ENCODE measurements at regions not wholly inside any gene's neighbourhood (a gene's known extent, or its start where the extent isn't known, plus 50 kb on each side); places are given as distances from the start of the nearest gene placed in this dataset.

DNA sequence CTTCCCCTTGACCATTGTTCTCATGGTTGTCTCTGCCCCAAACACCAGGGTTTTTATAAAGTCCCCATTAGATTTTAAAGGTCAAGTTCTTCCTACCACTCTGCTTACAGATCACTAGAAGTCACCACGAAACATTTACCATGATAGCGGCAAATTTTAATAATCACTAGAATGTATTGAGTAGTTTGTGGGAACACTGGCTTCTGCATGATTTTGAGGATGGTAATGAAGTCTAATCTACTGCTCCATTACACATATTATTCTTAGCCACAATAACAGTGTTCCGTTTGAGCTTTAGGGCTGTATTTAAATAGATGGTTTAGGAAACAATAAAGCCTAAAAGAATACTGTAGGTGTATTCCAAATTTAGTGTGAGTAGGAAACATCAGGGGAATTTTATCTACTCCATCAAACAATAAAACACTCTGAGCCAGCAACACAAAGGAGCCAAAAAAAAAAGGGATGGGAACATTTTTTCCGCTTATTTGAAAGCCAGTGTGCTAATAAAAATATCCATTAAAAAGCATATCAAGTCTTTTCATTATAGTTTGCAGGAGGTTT lies 49.7 kb downstream of the KLF12 start:
- H3K4me3 ChIP-seq = no peak overlapping the region
- TF ChIP-seq, protein P1, sequence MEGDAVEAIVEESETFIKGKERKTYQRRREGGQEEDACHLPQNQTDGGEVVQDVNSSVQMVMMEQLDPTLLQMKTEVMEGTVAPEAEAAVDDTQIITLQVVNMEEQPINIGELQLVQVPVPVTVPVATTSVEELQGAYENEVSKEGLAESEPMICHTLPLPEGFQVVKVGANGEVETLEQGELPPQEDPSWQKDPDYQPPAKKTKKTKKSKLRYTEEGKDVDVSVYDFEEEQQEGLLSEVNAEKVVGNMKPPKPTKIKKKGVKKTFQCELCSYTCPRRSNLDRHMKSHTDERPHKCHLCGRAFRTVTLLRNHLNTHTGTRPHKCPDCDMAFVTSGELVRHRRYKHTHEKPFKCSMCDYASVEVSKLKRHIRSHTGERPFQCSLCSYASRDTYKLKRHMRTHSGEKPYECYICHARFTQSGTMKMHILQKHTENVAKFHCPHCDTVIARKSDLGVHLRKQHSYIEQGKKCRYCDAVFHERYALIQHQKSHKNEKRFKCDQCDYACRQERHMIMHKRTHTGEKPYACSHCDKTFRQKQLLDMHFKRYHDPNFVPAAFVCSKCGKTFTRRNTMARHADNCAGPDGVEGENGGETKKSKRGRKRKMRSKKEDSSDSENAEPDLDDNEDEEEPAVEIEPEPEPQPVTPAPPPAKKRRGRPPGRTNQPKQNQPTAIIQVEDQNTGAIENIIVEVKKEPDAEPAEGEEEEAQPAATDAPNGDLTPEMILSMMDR (IDR thresholded peaks at IDR 0.05) = no peak
- H3K27ac ChIP-seq = no peak overlapping the region
- no peaks in the 10 kb centered on the region for H3K9me3 ChIP-seq
- no peaks in the 10 kb centered on the region for H3K36me3 ChIP-seq
- DNase-seq (ENCODE audit: low spot score) = no peak
- no peaks in the 10 kb centered on the region for H3K27me3 ChIP-seq
- H3K4me1 ChIP-seq = peaks cover 0 to 32% of the 10 kb centered on the region in 2 donors

DNA sequence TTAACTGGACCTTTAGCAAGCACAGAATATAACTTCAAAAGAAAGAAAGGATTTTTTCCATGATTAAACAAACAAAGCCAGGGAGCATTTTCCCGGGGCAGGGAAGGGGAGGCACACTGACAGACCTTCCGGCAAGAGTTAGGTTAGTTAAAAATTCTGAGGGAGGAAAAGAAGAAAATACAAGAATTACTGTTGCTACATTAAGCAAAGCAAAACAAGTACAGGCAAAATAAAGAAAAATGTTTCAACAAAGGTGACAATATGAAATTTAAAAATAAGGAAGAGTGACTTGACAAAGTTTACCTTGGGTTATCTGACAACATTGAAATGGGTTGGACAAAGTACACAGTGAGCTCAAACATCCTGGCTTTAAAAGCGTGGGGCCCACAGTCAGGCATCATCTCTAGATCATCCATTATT lies 51.5 kb downstream of the KLF12 start:
- Histone ChIP-seq H3K9me3 (no peaks in the 10 kb centered on the region), H3K4me3 (no peak overlapping the region), H3K27me3 (no peaks in the 10 kb centered on the region), H3K36me3 (no peaks in the 10 kb centered on the region), H3K4me1 (peaks cover 0 to 27% of the 10 kb centered on the region in 2 donors), H3K27ac (no peak overlapping the region)
- no peak for DNase-seq (ENCODE audit: low spot score)
- TF ChIP-seq, protein P1 (IDR thresholded peaks at IDR 0.05) = no peak

DNA sequence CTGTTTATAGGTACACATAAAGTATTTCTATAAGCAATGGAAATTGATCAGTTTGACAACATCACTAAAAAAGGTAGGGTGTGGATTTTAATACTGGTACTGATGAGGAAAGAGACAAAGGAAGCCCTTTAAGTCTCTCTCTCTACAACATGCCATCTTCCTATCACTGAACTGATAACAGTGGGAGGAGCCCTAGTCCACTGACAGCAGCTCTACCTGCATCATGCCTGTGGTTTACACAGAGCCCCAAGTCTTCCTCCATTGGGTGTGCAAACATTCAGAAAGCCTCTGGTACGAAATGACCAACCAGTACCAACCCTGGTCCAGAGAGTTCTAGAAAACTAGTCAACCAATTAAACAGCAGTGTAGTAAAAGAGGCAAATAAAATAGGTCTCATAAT lies 53.4 kb downstream of the KLF12 start:
- no peaks in the 10 kb centered on the region for H3K36me3 ChIP-seq
- H3K4me3 ChIP-seq = no peak overlapping the region
- H3K4me1 ChIP-seq = peaks cover 0 to 16% of the 10 kb centered on the region in 2 donors
- no peaks in the 10 kb centered on the region for H3K9me3 ChIP-seq
- H3K27me3 ChIP-seq = no peaks in the 10 kb centered on the region
- TF ChIP-seq, protein P1 (IDR thresholded peaks at IDR 0.05) = no peak
- H3K27ac ChIP-seq = no peak overlapping the region
- DNase-seq (ENCODE audit: low spot score) = no peak

DNA sequence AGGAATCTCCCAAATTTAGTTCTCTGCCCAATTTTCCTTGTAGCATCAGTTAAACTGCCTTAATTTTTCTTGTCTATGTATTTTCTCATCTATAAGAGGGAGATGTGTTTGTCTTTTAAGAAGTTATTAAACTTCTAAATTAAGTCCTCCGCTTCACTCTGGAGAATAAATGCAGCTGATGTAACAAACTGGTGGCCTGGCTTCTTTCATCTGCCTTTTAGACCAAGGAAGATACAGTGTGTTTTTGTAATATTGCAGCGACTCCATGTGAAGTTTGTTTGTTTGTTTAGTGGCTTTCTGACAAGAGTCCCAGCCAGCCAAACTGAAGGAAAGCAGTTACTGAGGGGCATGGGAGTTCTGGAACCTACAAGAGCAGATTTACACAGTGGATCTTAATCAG lies 56.4 kb downstream of the KLF12 start:
- H3K9me3 ChIP-seq = no peaks in the 10 kb centered on the region
- DNase-seq (ENCODE audit: low spot score) = no peak
- no peak overlapping the region for H3K4me3 ChIP-seq
- no peak overlapping the region for H3K27ac ChIP-seq
- TF ChIP-seq, protein P1 (IDR thresholded peaks at IDR 0.05) = no peak
- no peaks in the 10 kb centered on the region for H3K27me3 ChIP-seq
- peaks cover 0 to 27% of the 10 kb centered on the region in 2 donors for H3K4me1 ChIP-seq
- H3K36me3 ChIP-seq = no peaks in the 10 kb centered on the region

DNA sequence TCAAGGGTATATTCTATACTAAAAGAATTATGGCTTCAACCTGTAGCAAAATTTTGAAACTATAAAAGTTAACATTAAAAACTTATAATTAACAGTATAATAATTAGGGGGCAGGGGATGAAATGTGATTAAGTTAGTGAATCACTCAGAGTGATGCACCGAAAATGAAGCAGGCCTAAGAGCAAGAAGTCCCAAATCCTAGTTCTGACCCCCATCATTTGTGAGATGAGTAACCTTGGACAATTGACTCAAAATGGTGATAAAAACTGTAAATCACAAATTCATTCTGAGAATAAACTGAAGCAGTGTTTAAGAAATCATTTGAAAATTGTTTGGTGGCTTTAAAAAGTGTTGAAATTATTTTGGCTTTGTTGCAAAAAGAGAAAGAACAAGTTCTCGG lies 56.8 kb downstream of the KLF12 start:
- Histone ChIP-seq H3K4me1 (peaks cover 0 to 23% of the 10 kb centered on the region in 2 donors), H3K27me3 (no peaks in the 10 kb centered on the region), H3K27ac (no peak overlapping the region), H3K36me3 (no peaks in the 10 kb centered on the region), H3K4me3 (no peak overlapping the region), H3K9me3 (no peaks in the 10 kb centered on the region)
- TF ChIP-seq, protein P1 (IDR thresholded peaks at IDR 0.05) = no peak
- DNase-seq (ENCODE audit: low spot score) = no peak

DNA sequence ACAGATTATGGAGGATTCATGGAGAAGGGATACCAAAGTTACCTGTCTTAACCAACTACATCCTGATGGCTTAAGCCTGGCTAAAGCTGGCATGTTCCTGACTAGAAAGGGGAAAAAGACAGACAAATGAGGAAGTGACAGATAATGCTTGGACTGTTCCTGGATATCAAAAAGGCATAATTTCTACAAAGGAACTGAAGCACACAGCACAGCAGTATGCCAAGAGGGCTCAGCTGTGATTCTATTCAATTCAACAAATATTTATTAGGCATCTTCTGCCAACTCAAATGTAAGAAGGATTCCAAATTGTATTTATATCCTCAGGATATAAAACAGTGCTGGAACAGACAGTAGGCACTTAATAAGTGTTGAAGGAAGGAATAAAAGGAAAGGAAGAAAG lies 59.5 kb downstream of the KLF12 start:
- no peaks in the 10 kb centered on the region for H3K27me3 ChIP-seq
- no peaks in the 10 kb centered on the region for H3K36me3 ChIP-seq
- H3K4me3 ChIP-seq = no peak overlapping the region
- no peak for DNase-seq (ENCODE audit: low spot score)
- H3K9me3 ChIP-seq = no peaks in the 10 kb centered on the region
- peaks cover 0 to 21% of the 10 kb centered on the region in 2 donors for H3K4me1 ChIP-seq
- TF ChIP-seq, protein P1 (IDR thresholded peaks at IDR 0.05) = no peak
- H3K27ac ChIP-seq = no peak overlapping the region

All from right atrium auricular region (tissue), 2 donors.